HL-60 (cell line): ENCODE measurements at regions not wholly inside any gene's neighbourhood (a gene's known extent, or its start where the extent isn't known, plus 50 kb on each side); places are given as distances from the start of the nearest gene placed in this dataset.

Experiments used
- DNase-seq, 2 experiments: peaks; one replicate each; pipeline ENCODE4 v3.0.0-alpha.2; 2010 to 2020; ENCODE audit warnings: low read depth in 1 of 2, low spot score in 1 of 2
- H3K27ac ChIP-seq: fragments of 250-450 bp; sonication (Bioruptor Pico); replicated peaks from 2 replicates; pipeline ENCODE4 v1.5.1; 2020; ENCODE audit warnings: mild to moderate bottlenecking, moderate library complexity
- H3K27me3 ChIP-seq: fragments of 250-450 bp; sonication (Bioruptor Pico); 2 replicates; pipeline ENCODE4 v1.5.1; 2021; ENCODE audit warnings: mild to moderate bottlenecking, moderate library complexity; ENCODE audit not compliant: insufficient read depth, poor library complexity, severe bottlenecking
- H3K4me3 ChIP-seq: replicated peaks from 2 replicates; pipeline ENCODE4 v1.5.1; 2011; ENCODE audit warnings: mild to moderate bottlenecking, control low read depth, low read length; ENCODE audit not compliant: insufficient read depth
- CTCF ChIP-seq: IDR thresholded peaks from one replicate; pipeline ENCODE4 v1.5.1; 2011; ENCODE audit warnings: low read length, control low read depth, inconsistent platforms; ENCODE audit not compliant: insufficient read depth
- GABPA ChIP-seq: IDR thresholded peaks from 2 replicates; pipeline ENCODE4 v1.6.1; 2012; ENCODE audit warnings: low read depth
- POLR2AphosphoS5 ChIP-seq: IDR thresholded peaks from 2 replicates; pipeline ENCODE4 v1.6.1; 2012; ENCODE audit warnings: low read depth
- REST ChIP-seq: IDR thresholded peaks from 2 replicates; pipeline ENCODE4 v1.6.1; 2012; ENCODE audit warnings: low read depth; ENCODE audit not compliant: insufficient replicate concordance
- SPI1 ChIP-seq: IDR thresholded peaks from 2 replicates; pipeline ENCODE4 v1.6.1; 2012; ENCODE audit warnings: low read depth, mild to moderate bottlenecking, borderline replicate concordance

- Histone ChIP-seq H3K27ac (no peak overlapping the region), H3K4me3 (no peak overlapping the region), H3K27me3 (no peaks in the 10 kb centered on the region)
- TF ChIP-seq GABPA (no peak), SPI1 (no peak), POLR2AphosphoS5 (no peak), CTCF (no peak), REST (no peak)
- DNase-seq, result no peak
Measured at GRCh38 chr10:47143072-47143471, 156.9 kb upstream of the GDF10 start.

GRCh38 chr10:47143473-47143872 is 156.5 kb upstream of the GDF10 start:
- Histone ChIP-seq H3K27me3 (no peaks in the 10 kb centered on the region), H3K4me3 (no peak overlapping the region), H3K27ac (no peak overlapping the region)
- no peak for DNase-seq
- TF ChIP-seq REST, result no peak
- TF ChIP-seq SPI1, result no peak
- TF ChIP-seq CTCF, result no peak
- TF ChIP-seq POLR2AphosphoS5, result no peak
- TF ChIP-seq GABPA, result no peak

- no peak for DNase-seq
- Histone ChIP-seq H3K27ac (no peak overlapping the region), H3K27me3 (no peaks in the 10 kb centered on the region), H3K4me3 (no peak overlapping the region)
- TF ChIP-seq GABPA (no peak), CTCF (no peak), POLR2AphosphoS5 (no peak), REST (no peak), SPI1 (no peak)
Measured at GRCh38 chr10:47144525-47144924, 155.5 kb upstream of the GDF10 start.
